HUES48 (cell line): ENCODE measurements at regions not wholly inside any gene's neighbourhood (a gene's known extent, or its start where the extent isn't known, plus 50 kb on each side); places are given as distances from the start of the nearest gene placed in this dataset.

Source experiments
- H3K27ac ChIP-seq: one replicate; pipeline ENCODE4 v1.7.0; 2013; ENCODE audit warnings: low read depth, low read length, inconsistent platforms
- H3K27me3 ChIP-seq: 2 replicates; pipeline ENCODE4 v1.6.1; 2013; ENCODE audit warnings: mild to moderate bottlenecking, low read length; ENCODE audit not compliant: control insufficient read depth, insufficient read depth
- H3K36me3 ChIP-seq: 2 replicates; pipeline ENCODE4 v1.6.1; 2013; ENCODE audit warnings: low read length; ENCODE audit not compliant: control insufficient read depth, insufficient read depth
- H3K4me1 ChIP-seq: 2 replicates; pipeline ENCODE4 v1.6.1; 2013; ENCODE audit warnings: mild to moderate bottlenecking, low read length; ENCODE audit not compliant: control insufficient read depth, insufficient read depth
- H3K4me3 ChIP-seq: 2 replicates; pipeline ENCODE4 v1.5.1; 2013; ENCODE audit warnings: mild to moderate bottlenecking, low read depth, low read length
- H3K9ac ChIP-seq: 2 replicates; pipeline ENCODE4 v1.6.1; 2013; ENCODE audit warnings: mild to moderate bottlenecking, low read depth, low read length, moderate library complexity
- H3K9me3 ChIP-seq: 2 replicates; pipeline ENCODE4 v1.6.1; 2013; ENCODE audit warnings: low read length; ENCODE audit not compliant: control insufficient read depth, insufficient read depth

DNA sequence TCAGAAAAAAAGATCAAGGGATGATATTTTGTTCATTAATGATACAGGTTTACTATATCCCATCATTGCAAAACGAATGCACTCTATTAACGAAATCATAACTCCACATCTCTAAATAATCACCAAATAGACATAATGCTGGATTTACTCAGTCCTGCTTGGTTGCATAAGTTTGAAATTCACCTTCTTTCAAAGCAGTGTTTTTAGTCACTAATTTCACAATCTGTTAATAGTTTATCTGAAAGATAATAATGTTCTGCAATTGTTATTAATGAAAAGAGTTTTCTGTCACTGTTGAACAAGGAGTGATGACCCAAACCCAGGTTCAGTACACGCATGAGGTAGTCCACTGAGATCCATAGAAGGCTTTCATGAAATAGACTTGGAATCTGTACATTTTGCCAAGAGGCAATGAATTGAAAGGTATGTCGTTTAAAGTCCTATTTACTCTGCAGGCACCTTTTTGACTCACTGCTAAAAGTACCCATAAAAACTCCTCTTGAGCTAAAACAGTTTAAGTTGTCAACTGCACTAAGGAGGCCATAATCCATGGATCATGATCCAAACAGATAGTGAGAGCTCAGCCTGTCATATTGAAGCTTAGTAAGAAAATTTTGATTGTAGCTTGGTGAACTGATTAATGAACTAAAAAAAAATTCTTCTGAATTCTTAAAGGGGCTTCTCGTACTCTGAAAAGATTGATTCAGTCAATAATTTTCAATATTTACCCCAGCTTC, 75.6 kb upstream of the MBNL1 start:
- no peak overlapping the region for H3K4me3 ChIP-seq
- H3K9ac ChIP-seq, result no peak overlapping the region
- no peaks in the 10 kb centered on the region for H3K9me3 ChIP-seq
- no peaks in the 10 kb centered on the region for H3K36me3 ChIP-seq
- H3K27ac ChIP-seq, result no peak overlapping the region
- H3K27me3 ChIP-seq, result no peaks in the 10 kb centered on the region
- no peaks in the 10 kb centered on the region for H3K4me1 ChIP-seq

DNA sequence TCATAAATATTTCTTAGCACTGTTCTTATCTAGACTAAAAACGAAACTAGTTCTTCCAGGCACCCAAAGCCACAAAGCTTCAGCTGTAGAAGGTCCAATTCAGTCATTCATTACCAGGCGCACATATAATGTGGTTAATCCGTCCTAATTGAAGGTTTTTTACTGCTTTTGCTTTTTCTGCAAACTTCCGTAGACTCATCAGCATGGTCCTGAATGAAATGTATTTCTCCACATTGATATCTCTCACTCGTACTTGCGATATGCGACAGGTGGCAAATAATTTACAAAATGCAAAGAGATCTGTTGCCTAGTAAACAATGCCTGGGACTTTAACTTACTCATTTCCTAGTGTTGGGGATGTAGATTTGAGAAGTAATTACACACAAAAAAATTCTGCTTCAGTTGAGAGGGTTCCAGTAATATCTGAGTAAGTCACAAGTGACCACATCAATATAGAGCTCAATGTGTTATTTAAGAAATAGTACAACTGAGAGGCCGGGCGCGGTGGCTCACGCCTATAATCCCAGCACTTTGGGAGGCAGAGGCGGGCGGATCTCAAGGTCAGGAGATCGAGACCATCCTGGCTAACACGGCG, 75.0 kb upstream of the MBNL1 start:
- Histone ChIP-seq H3K4me3 (no peak overlapping the region), H3K27ac (no peak overlapping the region), H3K27me3 (no peaks in the 10 kb centered on the region), H3K9me3 (no peaks in the 10 kb centered on the region), H3K4me1 (no peaks in the 10 kb centered on the region), H3K9ac (no peak overlapping the region), H3K36me3 (no peaks in the 10 kb centered on the region)

DNA sequence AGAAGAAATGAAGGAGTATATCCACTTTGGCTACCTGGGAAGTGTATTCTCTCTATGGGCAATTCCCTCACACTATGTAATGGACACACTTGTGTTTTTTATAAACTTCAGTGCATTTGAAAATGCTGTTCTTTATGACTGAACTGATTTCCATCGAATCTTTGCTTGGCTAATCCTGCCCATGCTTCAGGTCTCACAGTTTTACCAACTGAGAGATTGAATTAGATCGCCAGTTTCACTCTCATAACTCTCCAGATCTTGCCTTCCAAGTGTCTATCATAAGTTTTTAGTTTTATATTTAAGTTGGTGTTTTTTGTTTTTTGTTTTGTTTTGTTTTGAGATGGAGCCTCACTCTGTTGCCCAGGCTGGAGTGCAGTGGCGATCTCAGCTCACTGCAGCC, 73.5 kb upstream of the MBNL1 start:
- H3K9ac ChIP-seq, result no peak overlapping the region

DNA sequence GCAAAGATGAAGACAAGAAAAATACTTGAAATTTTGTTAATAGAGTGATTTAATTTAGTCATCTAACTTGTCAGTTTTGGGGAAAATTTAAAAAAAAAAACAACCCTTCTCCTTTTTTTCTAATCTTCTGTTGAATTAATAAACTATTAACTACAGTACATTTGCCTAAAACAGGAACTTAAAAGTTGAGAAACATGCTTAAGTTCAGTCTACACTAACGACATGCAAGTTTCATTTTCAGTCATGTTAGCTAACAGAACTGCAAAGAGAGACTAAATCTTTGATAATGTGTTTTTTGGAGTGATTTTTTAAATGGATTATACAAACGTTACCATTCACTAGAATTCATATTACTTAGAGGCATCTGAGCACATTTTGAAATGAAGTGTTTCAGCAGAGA, 71.9 kb upstream of the MBNL1 start:
- Histone ChIP-seq H3K4me3 (no peak overlapping the region), H3K9me3 (no peaks in the 10 kb centered on the region), H3K27me3 (no peaks in the 10 kb centered on the region), H3K4me1 (no peaks in the 10 kb centered on the region), H3K9ac (no peak overlapping the region), H3K36me3 (no peaks in the 10 kb centered on the region), H3K27ac (no peak overlapping the region)

More for the DNA sequence above, 73.5 kb upstream of the MBNL1 start:
- Histone ChIP-seq H3K36me3 (no peaks in the 10 kb centered on the region), H3K9me3 (no peaks in the 10 kb centered on the region), H3K4me3 (no peak overlapping the region), H3K27me3 (no peaks in the 10 kb centered on the region), H3K27ac (no peak overlapping the region), H3K4me1 (no peaks in the 10 kb centered on the region)

DNA sequence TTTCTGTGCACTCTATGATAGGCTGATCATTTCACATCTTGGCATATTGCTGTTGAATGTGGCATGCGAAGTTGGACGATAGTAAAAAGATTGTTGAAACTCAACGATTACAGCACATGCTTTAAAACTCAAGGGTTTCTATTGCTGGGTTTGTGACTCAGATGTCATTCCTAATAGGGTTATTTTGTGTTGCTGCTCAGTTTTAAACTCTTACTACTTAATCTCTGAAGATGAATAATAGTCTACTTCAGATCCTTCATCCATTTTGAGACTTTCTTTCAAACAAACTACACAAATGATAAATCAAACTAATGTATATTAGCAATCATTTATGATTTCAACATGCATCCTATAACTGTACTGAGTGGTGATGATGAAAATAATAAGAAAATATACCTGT, 71.3 kb upstream of the MBNL1 start:
- Histone ChIP-seq H3K9ac (no peak overlapping the region), H3K4me1 (no peaks in the 10 kb centered on the region), H3K36me3 (no peaks in the 10 kb centered on the region), H3K27ac (no peak overlapping the region), H3K4me3 (no peak overlapping the region), H3K27me3 (no peaks in the 10 kb centered on the region), H3K9me3 (no peaks in the 10 kb centered on the region)

DNA sequence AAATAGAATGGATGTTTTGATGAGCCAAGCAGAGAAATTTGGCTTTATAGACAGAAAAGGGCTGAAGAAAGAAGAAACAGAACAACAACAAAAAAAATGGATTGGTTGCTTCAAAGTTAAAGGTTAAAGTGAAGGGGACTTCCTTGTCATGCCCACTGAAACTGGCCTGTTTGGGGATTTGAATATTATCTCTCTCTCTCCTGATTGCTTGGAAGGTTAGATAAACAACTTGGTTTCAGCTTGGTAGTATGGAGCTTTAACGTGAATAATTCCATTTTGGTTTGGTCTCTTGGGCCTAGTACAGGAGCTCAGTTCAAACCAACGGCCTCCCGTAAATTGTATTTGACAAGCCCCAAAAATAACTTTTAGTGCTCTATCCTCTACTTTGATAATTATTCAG, 70.8 kb upstream of the MBNL1 start:
- Histone ChIP-seq H3K27ac (no peak overlapping the region), H3K36me3 (no peaks in the 10 kb centered on the region), H3K4me3 (no peak overlapping the region), H3K27me3 (no peaks in the 10 kb centered on the region), H3K9me3 (no peaks in the 10 kb centered on the region), H3K9ac (no peak overlapping the region), H3K4me1 (peaks cover under 1% of the 10 kb centered on the region; the same call in 1 of the 2 replicates)

GRCh38 chr3:152198665-152199064, 70.1 kb upstream of the MBNL1 start:
- H3K9me3 ChIP-seq, result no peaks in the 10 kb centered on the region
- no peaks in the 10 kb centered on the region for H3K36me3 ChIP-seq
- H3K9ac ChIP-seq, result no peak overlapping the region
- no peak overlapping the region for H3K4me3 ChIP-seq
- no peaks in the 10 kb centered on the region for H3K27me3 ChIP-seq
- H3K4me1 ChIP-seq, result peaks cover 5% of the 10 kb centered on the region; the same call in 1 of the 2 replicates
- no peak overlapping the region for H3K27ac ChIP-seq

GRCh38 chr3:152199102-152199840, 69.5 kb upstream of the MBNL1 start:
- Histone ChIP-seq H3K9me3 (no peaks in the 10 kb centered on the region), H3K27ac (no peak overlapping the region), H3K9ac (no peak overlapping the region), H3K4me3 (no peak overlapping the region), H3K36me3 (no peaks in the 10 kb centered on the region), H3K27me3 (no peaks in the 10 kb centered on the region), H3K4me1 (peaks cover 5% of the 10 kb centered on the region)

- no peak overlapping the region for H3K9ac ChIP-seq
- H3K36me3 ChIP-seq, result no peaks in the 10 kb centered on the region
- H3K4me1 ChIP-seq, result peaks cover 14% of the 10 kb centered on the region
- H3K9me3 ChIP-seq, result no peaks in the 10 kb centered on the region
- no peak overlapping the region for H3K4me3 ChIP-seq
- H3K27me3 ChIP-seq, result no peaks in the 10 kb centered on the region
- no peak overlapping the region for H3K27ac ChIP-seq
Measured at GRCh38 chr3:152200476-152201420, 68.0 kb upstream of the MBNL1 start.

DNA sequence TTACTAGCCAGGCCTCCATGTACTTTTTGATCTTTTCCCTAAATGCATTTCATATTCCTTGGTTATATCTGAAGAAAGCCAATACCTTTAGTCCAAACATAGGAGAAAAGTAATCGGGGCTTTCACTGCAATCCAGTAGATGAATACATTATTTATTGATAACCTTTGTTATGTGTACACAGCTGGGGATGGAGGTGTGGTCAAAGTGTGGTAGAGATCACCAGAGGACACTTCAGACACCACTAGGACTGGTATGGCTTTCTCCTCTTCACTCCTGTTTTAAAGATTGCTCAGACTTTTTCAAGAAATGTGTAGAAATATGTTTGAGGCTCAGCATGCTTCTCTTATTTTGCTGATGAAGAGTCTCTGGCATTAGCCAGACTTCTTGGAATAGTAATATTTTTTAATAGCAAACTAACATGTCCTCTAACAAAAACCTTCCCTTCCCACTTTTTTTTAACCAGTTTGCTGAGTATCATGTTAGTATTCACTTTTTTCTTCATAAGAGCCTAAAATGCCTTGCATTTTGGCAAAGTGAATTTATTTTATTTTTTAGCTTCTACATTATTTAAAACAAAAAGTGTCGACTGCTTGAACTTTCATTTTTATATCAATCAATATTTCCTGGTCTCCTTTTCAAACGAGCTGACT, 65.6 kb upstream of the MBNL1 start:
- Histone ChIP-seq H3K9me3 (no peaks in the 10 kb centered on the region), H3K4me3 (no peak overlapping the region), H3K27ac (no peak overlapping the region), H3K36me3 (no peaks in the 10 kb centered on the region), H3K27me3 (no peaks in the 10 kb centered on the region), H3K4me1 (peaks cover 14% of the 10 kb centered on the region), H3K9ac (no peak overlapping the region)
